ENCODE measurements at regions not wholly inside any gene's neighbourhood (a gene's known extent, or its start where the extent isn't known, plus 50 kb on each side); places are given as distances from the start of the nearest gene placed in this dataset.

DNA sequence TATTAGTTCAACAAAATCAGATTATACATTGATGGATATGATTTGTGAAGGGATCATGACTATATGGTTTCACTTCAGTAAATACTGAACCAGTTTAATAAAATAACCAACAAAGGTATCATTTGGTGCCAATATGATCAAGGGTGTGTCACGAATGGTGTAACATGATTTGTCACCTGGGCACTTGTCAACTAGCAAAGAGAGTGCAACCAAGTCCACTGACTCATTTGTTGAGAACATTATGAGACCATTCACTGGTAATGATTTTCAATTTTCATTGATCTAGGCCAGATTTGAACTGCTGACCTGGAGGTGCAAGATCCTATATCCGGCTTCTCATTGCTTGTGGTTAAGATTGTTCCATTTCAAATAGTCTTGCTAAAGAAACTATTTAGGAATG lies 1037.9 kb downstream of the ROBO2 start:
- Histone ChIP-seq H3K9ac (ENCODE audit: low read length in 3 of 3) (no peak overlapping the region), H3K27me3 (ENCODE audit: control insufficient read depth, insufficient read depth, low read length) (no peaks in the 10 kb centered on the region), H3K4me3 (ENCODE audit: low read length in 3 of 3) (no peak overlapping the region), H3K4me1 (ENCODE audit: control insufficient read depth in 2 of 3, insufficient read depth in 2 of 3, low read depth in 1 of 3, low read length in 3 of 3) (no peaks in the 10 kb centered on the region), H3K9me3 (ENCODE audit: control insufficient read depth in 2 of 3, insufficient read depth in 1 of 3, low read length in 3 of 3) (no peaks in the 10 kb centered on the region), H3K36me3 (ENCODE audit: control insufficient read depth in 2 of 3, insufficient read depth in 3 of 3, low read length in 3 of 3) (no peaks in the 10 kb centered on the region), H3K27ac (ENCODE audit: low read depth in 2 of 2, low read length in 2 of 2) (no peak overlapping the region)
- FAIRE-seq, result no peak
- no peak for DNase-seq
- TF ChIP-seq, protein P1, sequence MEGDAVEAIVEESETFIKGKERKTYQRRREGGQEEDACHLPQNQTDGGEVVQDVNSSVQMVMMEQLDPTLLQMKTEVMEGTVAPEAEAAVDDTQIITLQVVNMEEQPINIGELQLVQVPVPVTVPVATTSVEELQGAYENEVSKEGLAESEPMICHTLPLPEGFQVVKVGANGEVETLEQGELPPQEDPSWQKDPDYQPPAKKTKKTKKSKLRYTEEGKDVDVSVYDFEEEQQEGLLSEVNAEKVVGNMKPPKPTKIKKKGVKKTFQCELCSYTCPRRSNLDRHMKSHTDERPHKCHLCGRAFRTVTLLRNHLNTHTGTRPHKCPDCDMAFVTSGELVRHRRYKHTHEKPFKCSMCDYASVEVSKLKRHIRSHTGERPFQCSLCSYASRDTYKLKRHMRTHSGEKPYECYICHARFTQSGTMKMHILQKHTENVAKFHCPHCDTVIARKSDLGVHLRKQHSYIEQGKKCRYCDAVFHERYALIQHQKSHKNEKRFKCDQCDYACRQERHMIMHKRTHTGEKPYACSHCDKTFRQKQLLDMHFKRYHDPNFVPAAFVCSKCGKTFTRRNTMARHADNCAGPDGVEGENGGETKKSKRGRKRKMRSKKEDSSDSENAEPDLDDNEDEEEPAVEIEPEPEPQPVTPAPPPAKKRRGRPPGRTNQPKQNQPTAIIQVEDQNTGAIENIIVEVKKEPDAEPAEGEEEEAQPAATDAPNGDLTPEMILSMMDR (IDR thresholded peaks at IDR 0.05; ENCODE audit: borderline replicate concordance, extremely low read depth, insufficient read depth), result no peak
- intact Hi-C loops (cut with DNase I), result no loop called here

GRCh38 chr3:78079514-78079913 lies 1039.6 kb downstream of the ROBO2 start:
- no peak overlapping the region for H3K27ac ChIP-seq (ENCODE audit: low read depth in 2 of 2, low read length in 2 of 2)
- H3K9me3 ChIP-seq (ENCODE audit: control insufficient read depth in 2 of 3, insufficient read depth in 1 of 3, low read length in 3 of 3), result no peaks in the 10 kb centered on the region
- H3K9ac ChIP-seq (ENCODE audit: low read length in 3 of 3), result no peak overlapping the region
- DNase-seq (no peak), FAIRE-seq (no peak)
- TF ChIP-seq, protein P1 (IDR thresholded peaks at IDR 0.05; ENCODE audit: borderline replicate concordance, extremely low read depth, insufficient read depth), result no peak
- intact Hi-C loops (cut with DNase I), result no loop called here
- no peaks in the 10 kb centered on the region for H3K4me1 ChIP-seq (ENCODE audit: control insufficient read depth in 2 of 3, insufficient read depth in 2 of 3, low read depth in 1 of 3, low read length in 3 of 3)
- H3K4me3 ChIP-seq (ENCODE audit: low read length in 3 of 3), result no peak overlapping the region
- no peaks in the 10 kb centered on the region for H3K27me3 ChIP-seq (ENCODE audit: control insufficient read depth, insufficient read depth, low read length)
- H3K36me3 ChIP-seq (ENCODE audit: control insufficient read depth in 2 of 3, insufficient read depth in 3 of 3, low read length in 3 of 3), result no peaks in the 10 kb centered on the region

GRCh38 chr3:78086150-78086549 lies 1046.3 kb downstream of the ROBO2 start:
- H3K4me1 ChIP-seq (ENCODE audit: control insufficient read depth in 2 of 3, insufficient read depth in 2 of 3, low read depth in 1 of 3, low read length in 3 of 3), result no peaks in the 10 kb centered on the region
- H3K9ac ChIP-seq (ENCODE audit: low read length in 3 of 3), result no peak overlapping the region
- intact Hi-C loops (cut with DNase I), result no loop called here
- TF ChIP-seq, protein P1 (IDR thresholded peaks at IDR 0.05; ENCODE audit: borderline replicate concordance, extremely low read depth, insufficient read depth), result no peak
- FAIRE-seq (no peak), DNase-seq (no peak)
- H3K36me3 ChIP-seq (ENCODE audit: control insufficient read depth in 2 of 3, insufficient read depth in 3 of 3, low read length in 3 of 3), result no peaks in the 10 kb centered on the region
- no peak overlapping the region for H3K4me3 ChIP-seq (ENCODE audit: low read length in 3 of 3)
- no peaks in the 10 kb centered on the region for H3K9me3 ChIP-seq (ENCODE audit: control insufficient read depth in 2 of 3, insufficient read depth in 1 of 3, low read length in 3 of 3)
- H3K27me3 ChIP-seq (ENCODE audit: control insufficient read depth, insufficient read depth, low read length), result no peaks in the 10 kb centered on the region
- H3K27ac ChIP-seq (ENCODE audit: low read depth in 2 of 2, low read length in 2 of 2), result no peak overlapping the region

DNA sequence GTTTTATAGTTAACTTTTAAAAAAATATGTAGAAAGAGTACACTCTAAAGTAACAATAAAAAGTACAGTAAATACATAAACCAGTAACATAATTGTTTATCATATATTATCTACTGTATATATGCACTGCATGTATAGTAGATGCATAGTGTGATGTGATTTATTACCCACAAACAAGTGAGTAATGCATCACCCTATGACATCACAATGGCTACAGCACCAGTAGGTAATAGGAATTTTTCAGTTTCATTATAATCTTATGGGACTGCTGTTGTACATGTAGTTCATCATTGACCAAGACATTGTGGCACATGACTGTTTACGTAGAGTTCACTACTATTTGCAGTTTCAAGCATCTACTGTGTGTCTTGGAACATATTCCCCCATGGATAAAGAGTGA lies 1047.2 kb downstream of the ROBO2 start:
- H3K9me3 ChIP-seq (ENCODE audit: control insufficient read depth in 2 of 3, insufficient read depth in 1 of 3, low read length in 3 of 3), result no peaks in the 10 kb centered on the region
- no peak for FAIRE-seq
- TF ChIP-seq, protein P1 (IDR thresholded peaks at IDR 0.05; ENCODE audit: borderline replicate concordance, extremely low read depth, insufficient read depth), result no peak

More for the DNA sequence above, 1047.2 kb downstream of the ROBO2 start:
- no peak for DNase-seq
- H3K27ac ChIP-seq (ENCODE audit: low read depth in 2 of 2, low read length in 2 of 2), result no peak overlapping the region
- intact Hi-C loops (cut with DNase I), result no loop called here
- H3K4me3 ChIP-seq (ENCODE audit: low read length in 3 of 3), result no peak overlapping the region
- no peak overlapping the region for H3K9ac ChIP-seq (ENCODE audit: low read length in 3 of 3)
- no peaks in the 10 kb centered on the region for H3K4me1 ChIP-seq (ENCODE audit: control insufficient read depth in 2 of 3, insufficient read depth in 2 of 3, low read depth in 1 of 3, low read length in 3 of 3)
- H3K27me3 ChIP-seq (ENCODE audit: control insufficient read depth, insufficient read depth, low read length), result no peaks in the 10 kb centered on the region
- H3K36me3 ChIP-seq (ENCODE audit: control insufficient read depth in 2 of 3, insufficient read depth in 3 of 3, low read length in 3 of 3), result no peaks in the 10 kb centered on the region
